Panc1 (cell line): ENCODE measurements at regions not wholly inside any gene's neighbourhood (a gene's known extent, or its start where the extent isn't known, plus 50 kb on each side); places are given as distances from the start of the nearest gene placed in this dataset.

Experiments used
- ATAC-seq: fragments of 200-7000 bp; cut with Tn5 transposase; 2 replicates; pipeline ENCODE4 v1.9.1; 2020; ENCODE audit warnings: mild to moderate bottlenecking, moderate library complexity
- BruUV-seq: library from RNA; stranded (reverse); fragments of 400-500 nt; replicated peaks from 2 replicates; lab custom pipeline; 2021; lab: Mats Ljungman, UMichigan
- CTCF ChIA-PET: fragments of 300-600 bp; sonication (Branson Sonifier 250); formaldehyde crosslinking; loops from one replicate; lab custom pipeline; 2022; ENCODE audit warnings: antibody characterized with exemption; lab: Charles Lee
- POLR2A ChIA-PET: fragments of 300-600 bp; sonication (Branson Sonifier 250); formaldehyde crosslinking; loops from one replicate; lab custom pipeline; 2022; ENCODE audit warnings: antibody characterized with exemption; lab: Charles Lee
- DNase-seq: peaks from one replicate; pipeline ENCODE4 v3.0.0-alpha.2; 2010; ENCODE audit warnings: low read depth, low spot score
- H3K27ac ChIP-seq: 2 replicates; pipeline ENCODE4 v1.5.1; 2011; ENCODE audit warnings: mild to moderate bottlenecking, low read length, inconsistent platforms
- H3K27me3 ChIP-seq: fragments of 200-500 bp; sonication (Bioruptor generic); 2 replicates; pipeline ENCODE4 v1.6.0; 2014; ENCODE audit warnings: low read length, inconsistent platforms; ENCODE audit not compliant: control insufficient read depth, insufficient read depth
- H3K36me3 ChIP-seq: fragments of 200-500 bp; sonication (Bioruptor generic); 2 replicates; pipeline ENCODE4 v1.5.1; 2014; ENCODE audit warnings: inconsistent platforms, mild to moderate bottlenecking, low read length, moderate library complexity; ENCODE audit not compliant: control insufficient read depth, insufficient read depth
- H3K4me1 ChIP-seq: 2 replicates; pipeline ENCODE4 v1.5.1; 2011; ENCODE audit warnings: inconsistent platforms, mild to moderate bottlenecking, low read length, moderate library complexity; ENCODE audit not compliant: control insufficient read depth, insufficient read depth
- H3K4me3 ChIP-seq, 2 experiments: 2 replicates each; pipeline ENCODE4 v1.5.1; 2011 to 2012; ENCODE audit warnings: low read depth in 2 of 2, low read length in 2 of 2, mild to moderate bottlenecking in 2 of 2, inconsistent platforms in 1 of 2, moderate library complexity in 1 of 2
- H3K9me3 ChIP-seq: fragments of 200-500 bp; sonication (Bioruptor generic); 2 replicates; pipeline ENCODE4 v1.5.1; 2014; ENCODE audit warnings: low read depth, mild to moderate bottlenecking, inconsistent platforms, low read length, moderate library complexity; ENCODE audit not compliant: control insufficient read depth, insufficient read depth
- CTCF ChIP-seq: fragments of 450-650 bp; IDR thresholded peaks from 2 replicates; pipeline ENCODE4 v1.5.1; 2017; ENCODE audit warnings: mild to moderate bottlenecking
- POLR2AphosphoS5 ChIP-seq: IDR thresholded peaks from 2 replicates; pipeline ENCODE4 v1.6.1; 2012; ENCODE audit warnings: mild to moderate bottlenecking, low read depth, low read length, moderate library complexity
- REST ChIP-seq, 2 experiments: IDR thresholded peaks; 2 replicates each; pipeline ENCODE4 v1.6.1; 2011 to 2012; ENCODE audit warnings: low read depth in 2 of 2, control low read depth in 1 of 2, low read length in 1 of 2, mild to moderate bottlenecking in 1 of 2, moderate library complexity in 1 of 2; ENCODE audit not compliant: insufficient read depth in 1 of 2
- SIN3A ChIP-seq: IDR thresholded peaks from 2 replicates; pipeline ENCODE4 v1.6.1; 2012; ENCODE audit warnings: low read depth, mild to moderate bottlenecking, low read length, moderate library complexity, borderline replicate concordance; ENCODE audit not compliant: insufficient read depth
- TCF7L2 ChIP-seq: IDR thresholded peaks from 2 replicates; pipeline ENCODE4 v1.6.1; 2011; ENCODE audit warnings: mild to moderate bottlenecking, low read depth, low read length, inconsistent platforms
- in situ Hi-C: cut with HindIII; loops from 2 replicates; pipeline ENCODE4 v1.10.0; 2016; ENCODE audit warnings: low sequenced_read_pairs, low pct_unique_long_range_greater_than_20kb
- intact Hi-C: fragments of 100-400 bp; cut with micrococcal nuclease; formaldehyde crosslinking; loops from one replicate; pipeline ENCODE4 v1.10.0; 2022; ENCODE audit not compliant: unreplicated experiment

GRCh38 chr7:47672977-47673381 is 91.1 kb upstream of the TNS3 start:
- in situ Hi-C loops (no loop called here), intact Hi-C loops (no loop called here)
- Histone ChIP-seq H3K4me3 (no peak overlapping the region), H3K27me3 (no peaks in the 10 kb centered on the region), H3K9me3 (peaks cover 7% of the 10 kb centered on the region), H3K36me3 (no peaks in the 10 kb centered on the region), H3K27ac (peak overlapping the region; percentile 83), H3K4me1 (peaks cover 12% of the 10 kb centered on the region; the same call in 1 of the 2 replicates)
- no peak for TF ChIP-seq SIN3A
- TF ChIP-seq CTCF: no peak
- no peak for TF ChIP-seq TCF7L2
- TF ChIP-seq REST (IDR thresholded peaks at IDR 0.05; ENCODE audit: insufficient read depth in 1 of 2, low read depth in 2 of 2, low read length in 1 of 2): no peak
- TF ChIP-seq POLR2AphosphoS5: no peak
- ChIA-PET POLR2A (no interaction called here), CTCF (no interaction called here)
- ATAC-seq (no peak), DNase-seq (no peak)
- BruUV-seq: no TSS peak

GRCh38 chr7:47672271-47672791 is 90.4 kb upstream of the TNS3 start:
- in situ Hi-C loops (no loop called here), intact Hi-C loops (no loop called here)
- H3K9me3 ChIP-seq: peaks cover 7% of the 10 kb centered on the region
- ChIA-PET POLR2A (no interaction called here), CTCF (no interaction called here)
- no peak overlapping the region for H3K4me3 ChIP-seq
- TF ChIP-seq POLR2AphosphoS5 (no peak), TCF7L2 (no peak), CTCF (no peak), SIN3A (no peak), REST (IDR thresholded peaks at IDR 0.05; ENCODE audit: insufficient read depth in 1 of 2, low read depth in 2 of 2, low read length in 1 of 2) (no peak)
- H3K27ac ChIP-seq: peak overlapping the region; percentile 83
- peaks cover 12% of the 10 kb centered on the region; the same call in 1 of the 2 replicates for H3K4me1 ChIP-seq
- ATAC-seq (no peak), DNase-seq (no peak)
- no peaks in the 10 kb centered on the region for H3K27me3 ChIP-seq
- no peaks in the 10 kb centered on the region for H3K36me3 ChIP-seq
- BruUV-seq: no TSS peak
